ENCODE measurements at regions not wholly inside any gene's neighbourhood (a gene's known extent, or its start where the extent isn't known, plus 50 kb on each side); places are given as distances from the start of the nearest gene placed in this dataset.
A peak's percentile ranks its signal among the peaks of the same experiment; 100 is the strongest.
"Not testable (repeated sequence)": the region's sequence is repeated elsewhere in the genome, so short reads cannot be mapped to it uniquely, and the experiment has no call there.

GRCh38 chr22:16911340-16911739, 86.1 kb upstream of the XKR3 start:
- intact Hi-C loops (cut with micrococcal nuclease); H3K4me3 ChIP-seq (ENCODE audit: low read length in 2 of 2); POLR2A ChIA-PET (ENCODE audit: partially characterized antibody); H3K4me1 ChIP-seq (ENCODE audit: insufficient read depth, low read length); H3K36me3 Mint-ChIP-seq; H3K27ac Mint-ChIP-seq; H3K4me1 Mint-ChIP-seq; H3K9me3 ChIP-seq (ENCODE audit: control insufficient read depth in 1 of 2, low read length in 2 of 2); DNase-seq; H3K36me3 ChIP-seq (ENCODE audit: insufficient read depth, low read length); H3K4me3 Mint-ChIP-seq; H3K27me3 ChIP-seq (ENCODE audit: insufficient read depth, low read length); H3K27ac ChIP-seq (ENCODE audit: low read depth, low read length); H3K9me3 Mint-ChIP-seq: not testable (repeated sequence)
- peaks cover 16 to 24% of the 10 kb centered on the region in 2 donors for H3K27me3 Mint-ChIP-seq
- CTCF ChIA-PET (ENCODE audit: partially characterized antibody): interaction anchor here (1.4 kb wide), 1 partner anchor 147 kb away, joined by 4 read pairs; no protein-coding TSS in a partner anchor

DNA sequence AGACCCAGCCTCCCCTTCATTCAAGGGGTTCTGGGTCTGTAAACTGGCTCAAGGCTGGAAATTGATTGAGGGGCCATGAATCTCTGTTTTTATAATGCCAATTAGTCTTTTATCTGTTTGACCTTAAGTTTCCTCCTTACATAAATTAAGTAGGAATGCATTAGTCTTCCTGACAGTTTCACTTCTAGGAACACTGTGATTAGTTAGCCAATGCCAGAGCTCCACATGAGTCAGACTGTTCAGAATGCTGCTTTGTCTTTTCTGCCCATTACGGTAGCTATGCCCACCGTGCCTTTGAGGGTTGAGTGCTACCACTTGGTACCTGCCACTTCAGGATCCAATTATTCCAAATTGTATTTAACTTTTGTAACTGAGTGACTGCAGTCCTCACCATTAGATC, 76.8 kb upstream of the XKR3 start:
- H3K36me3 Mint-ChIP-seq; H3K4me1 Mint-ChIP-seq; CTCF ChIA-PET (ENCODE audit: partially characterized antibody): not testable (repeated sequence)

GRCh38 chr22:16901579-16901978, 76.4 kb upstream of the XKR3 start:
- POLR2A ChIA-PET (ENCODE audit: partially characterized antibody); H3K27ac ChIP-seq (ENCODE audit: low read depth, low read length); CTCF ChIA-PET (ENCODE audit: partially characterized antibody); H3K9me3 Mint-ChIP-seq; H3K27me3 ChIP-seq (ENCODE audit: insufficient read depth, low read length); H3K27me3 Mint-ChIP-seq; H3K4me3 ChIP-seq (ENCODE audit: low read length in 2 of 2); H3K9me3 ChIP-seq (ENCODE audit: control insufficient read depth in 1 of 2, low read length in 2 of 2); DNase-seq; H3K36me3 Mint-ChIP-seq; H3K4me3 Mint-ChIP-seq; H3K36me3 ChIP-seq (ENCODE audit: insufficient read depth, low read length); intact Hi-C loops (cut with micrococcal nuclease); H3K27ac Mint-ChIP-seq; H3K4me1 ChIP-seq (ENCODE audit: insufficient read depth, low read length); H3K4me1 Mint-ChIP-seq: not testable (repeated sequence)

More for the DNA sequence above, 76.8 kb upstream of the XKR3 start:
- H3K27ac ChIP-seq (ENCODE audit: low read depth, low read length); POLR2A ChIA-PET (ENCODE audit: partially characterized antibody); DNase-seq; H3K27me3 Mint-ChIP-seq; H3K4me3 Mint-ChIP-seq; H3K4me1 ChIP-seq (ENCODE audit: insufficient read depth, low read length); intact Hi-C loops (cut with micrococcal nuclease); H3K27me3 ChIP-seq (ENCODE audit: insufficient read depth, low read length); H3K36me3 ChIP-seq (ENCODE audit: insufficient read depth, low read length); H3K9me3 Mint-ChIP-seq; H3K9me3 ChIP-seq (ENCODE audit: control insufficient read depth in 1 of 2, low read length in 2 of 2); H3K27ac Mint-ChIP-seq; H3K4me3 ChIP-seq (ENCODE audit: low read length in 2 of 2): not testable (repeated sequence)

GRCh38 chr22:16899358-16899757, 74.1 kb upstream of the XKR3 start:
- POLR2A ChIA-PET (ENCODE audit: partially characterized antibody); H3K4me1 Mint-ChIP-seq; H3K9me3 Mint-ChIP-seq; intact Hi-C loops (cut with micrococcal nuclease); H3K4me3 Mint-ChIP-seq; H3K9me3 ChIP-seq (ENCODE audit: control insufficient read depth in 1 of 2, low read length in 2 of 2); H3K4me3 ChIP-seq (ENCODE audit: low read length in 2 of 2); H3K27me3 ChIP-seq (ENCODE audit: insufficient read depth, low read length); DNase-seq; H3K36me3 Mint-ChIP-seq; H3K27me3 Mint-ChIP-seq; CTCF ChIA-PET (ENCODE audit: partially characterized antibody); H3K36me3 ChIP-seq (ENCODE audit: insufficient read depth, low read length); H3K4me1 ChIP-seq (ENCODE audit: insufficient read depth, low read length); H3K27ac Mint-ChIP-seq; H3K27ac ChIP-seq (ENCODE audit: low read depth, low read length): not testable (repeated sequence)

GRCh38 chr22:16897365-16897764, 72.2 kb upstream of the XKR3 start:
- H3K36me3 ChIP-seq (ENCODE audit: insufficient read depth, low read length); intact Hi-C loops (cut with micrococcal nuclease); H3K9me3 Mint-ChIP-seq; H3K27ac ChIP-seq (ENCODE audit: low read depth, low read length); H3K9me3 ChIP-seq (ENCODE audit: control insufficient read depth in 1 of 2, low read length in 2 of 2); H3K4me1 Mint-ChIP-seq; CTCF ChIA-PET (ENCODE audit: partially characterized antibody); DNase-seq; H3K27ac Mint-ChIP-seq; H3K4me1 ChIP-seq (ENCODE audit: insufficient read depth, low read length); POLR2A ChIA-PET (ENCODE audit: partially characterized antibody); H3K27me3 Mint-ChIP-seq; H3K4me3 Mint-ChIP-seq; H3K4me3 ChIP-seq (ENCODE audit: low read length in 2 of 2); H3K27me3 ChIP-seq (ENCODE audit: insufficient read depth, low read length); H3K36me3 Mint-ChIP-seq: not testable (repeated sequence)

DNA sequence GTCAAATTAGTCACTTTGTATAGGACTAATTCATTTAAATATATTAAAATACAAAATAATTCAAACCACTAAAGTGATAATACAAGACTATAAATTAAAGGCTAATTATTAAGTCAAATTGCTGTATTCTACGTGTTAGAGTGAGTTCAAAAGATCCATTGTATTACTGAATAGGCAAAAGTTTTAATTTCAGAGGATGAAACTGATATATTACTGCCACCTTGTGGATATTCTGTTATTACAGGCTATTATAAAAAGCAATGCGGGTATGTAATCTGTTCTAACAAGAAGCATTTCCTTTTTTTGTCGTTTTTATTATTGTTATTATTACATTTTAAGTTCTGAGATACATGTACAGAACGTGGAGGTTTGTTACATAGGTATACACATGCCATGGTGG, 66.7 kb upstream of the XKR3 start:
- H3K36me3 Mint-ChIP-seq; H3K27ac ChIP-seq (ENCODE audit: low read depth, low read length); H3K27me3 ChIP-seq (ENCODE audit: insufficient read depth, low read length); intact Hi-C loops (cut with micrococcal nuclease); H3K9me3 Mint-ChIP-seq; CTCF ChIA-PET (ENCODE audit: partially characterized antibody); H3K4me3 Mint-ChIP-seq; H3K27ac Mint-ChIP-seq; H3K9me3 ChIP-seq (ENCODE audit: control insufficient read depth in 1 of 2, low read length in 2 of 2); H3K36me3 ChIP-seq (ENCODE audit: insufficient read depth, low read length); H3K4me1 Mint-ChIP-seq; H3K4me1 ChIP-seq (ENCODE audit: insufficient read depth, low read length); POLR2A ChIA-PET (ENCODE audit: partially characterized antibody); H3K27me3 Mint-ChIP-seq; H3K4me3 ChIP-seq (ENCODE audit: low read length in 2 of 2): not testable (repeated sequence)
- peak in 3 of 5 donors; percentile 4 to 12 (median 10) for DNase-seq

DNA sequence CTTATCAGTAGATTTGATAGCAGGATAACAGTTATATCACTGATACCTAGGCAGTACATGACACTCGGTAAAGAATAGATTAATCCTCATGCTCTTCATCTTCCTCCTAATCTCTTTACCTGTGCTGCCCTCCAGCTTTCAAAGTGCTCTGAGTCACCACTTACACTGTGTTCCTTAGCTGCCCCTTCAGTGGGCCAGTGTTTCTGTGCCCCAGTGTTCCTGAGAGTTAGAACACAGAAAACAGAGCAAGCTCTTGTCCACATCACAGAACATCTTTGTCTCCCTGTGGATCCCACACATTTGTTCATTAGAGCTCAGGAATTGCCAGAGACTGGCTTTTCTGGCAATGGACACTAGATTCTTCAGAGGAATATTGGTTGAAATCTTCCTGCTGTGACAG, 51.1 kb upstream of the XKR3 start:
- H3K27me3 Mint-ChIP-seq; H3K27ac Mint-ChIP-seq; H3K36me3 ChIP-seq (ENCODE audit: insufficient read depth, low read length); POLR2A ChIA-PET (ENCODE audit: partially characterized antibody); H3K36me3 Mint-ChIP-seq; H3K27ac ChIP-seq (ENCODE audit: low read depth, low read length); H3K4me1 ChIP-seq (ENCODE audit: insufficient read depth, low read length); H3K4me3 ChIP-seq (ENCODE audit: low read length in 2 of 2); H3K9me3 ChIP-seq (ENCODE audit: control insufficient read depth in 1 of 2, low read length in 2 of 2); CTCF ChIA-PET (ENCODE audit: partially characterized antibody); intact Hi-C loops (cut with micrococcal nuclease); H3K9me3 Mint-ChIP-seq; H3K27me3 ChIP-seq (ENCODE audit: insufficient read depth, low read length); H3K4me3 Mint-ChIP-seq: not testable (repeated sequence)
- peak in 1 of 5 donors; percentile 9 for DNase-seq
- peaks cover 4 to 13% (median 5%) of the 10 kb centered on the region in 4 donors for H3K4me1 Mint-ChIP-seq
